H54 (cell line): ENCODE measurements at regions not wholly inside any gene's neighbourhood (a gene's known extent, or its start where the extent isn't known, plus 50 kb on each side); places are given as distances from the start of the nearest gene placed in this dataset.
A peak's percentile ranks its signal among the peaks of the same experiment; 100 is the strongest.

ENCODE experiments used
- DNase-seq: peaks from one replicate; pipeline ENCODE4 v3.0.0; 2011; ENCODE audit warnings: low spot score, mixed read lengths; ENCODE audit not compliant: insufficient read length
- FAIRE-seq: peaks from 3 replicates; lab custom pipeline; 2011; peaks lifted over from hg19 to GRCh38; lab: Jason Lieb, UNC
- POLR2A ChIP-seq: IDR thresholded peaks from 2 replicates; pipeline ENCODE4 v1.6.1; 2011; ENCODE audit warnings: low read depth, mild to moderate bottlenecking, low read length

DNA sequence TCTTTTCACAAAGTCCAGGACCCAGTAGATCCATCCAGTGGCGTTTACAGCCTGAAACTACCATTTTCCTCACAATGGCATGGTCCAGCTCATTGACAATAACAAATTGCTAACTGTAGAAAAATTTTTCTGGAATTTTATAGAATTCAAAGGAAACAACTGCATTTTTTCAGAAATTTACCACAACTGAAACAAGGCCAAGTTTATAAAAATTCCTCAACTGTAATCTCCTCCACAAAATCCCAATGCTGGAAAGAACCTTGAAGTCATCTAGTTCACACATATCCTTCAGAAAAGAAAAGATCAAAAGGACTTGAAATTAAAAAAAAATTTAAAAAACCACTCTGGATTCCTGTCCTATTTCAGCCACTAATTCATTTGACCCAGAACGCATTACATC is 226.0 kb upstream of the CTAGE1 start:
- DNase-seq (no peak), FAIRE-seq (no peak)
- TF ChIP-seq POLR2A = no peak

DNA sequence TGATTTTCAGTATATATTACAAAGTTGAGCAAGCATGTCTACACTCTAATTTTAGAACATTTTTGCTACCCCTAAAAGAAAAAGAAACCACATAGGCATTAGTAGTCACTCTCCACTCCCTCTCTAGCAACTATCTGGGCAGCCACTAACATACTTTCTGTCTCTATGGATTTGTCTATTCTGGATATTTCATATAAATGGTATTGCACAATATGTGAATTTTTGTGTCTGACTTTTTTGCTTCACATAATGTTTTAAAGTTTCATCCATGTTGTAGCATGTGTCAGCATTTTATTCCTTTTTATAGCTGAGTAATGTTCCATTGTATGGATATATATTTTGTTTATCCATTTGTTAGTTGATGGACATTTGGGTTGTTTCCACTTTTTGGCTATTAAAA is 232.5 kb upstream of the CTAGE1 start:
- TF ChIP-seq POLR2A = no peak
- FAIRE-seq = no peak
- DNase-seq = no peak

DNA sequence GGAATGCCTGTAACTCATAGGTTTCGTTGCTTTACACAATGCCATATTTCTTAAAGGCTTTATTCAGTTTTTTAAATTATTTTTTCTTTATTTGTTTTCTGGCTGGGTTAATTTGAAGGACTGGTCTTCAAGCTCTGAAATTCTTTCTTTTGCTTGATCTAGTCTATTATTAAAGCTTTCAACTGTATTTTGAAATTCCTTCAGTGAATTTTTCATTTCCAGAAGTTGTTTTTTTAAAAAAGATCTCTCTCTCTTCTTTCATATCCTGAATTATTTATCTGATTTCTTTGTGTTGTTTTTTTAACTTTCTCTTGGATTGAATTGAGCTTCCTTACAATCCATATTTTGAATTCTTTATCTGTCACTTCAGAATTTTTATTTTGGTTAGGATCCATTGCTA is 239.9 kb upstream of the CTAGE1 start:
- no peak for TF ChIP-seq POLR2A
- FAIRE-seq (no peak), DNase-seq (no peak)

DNA sequence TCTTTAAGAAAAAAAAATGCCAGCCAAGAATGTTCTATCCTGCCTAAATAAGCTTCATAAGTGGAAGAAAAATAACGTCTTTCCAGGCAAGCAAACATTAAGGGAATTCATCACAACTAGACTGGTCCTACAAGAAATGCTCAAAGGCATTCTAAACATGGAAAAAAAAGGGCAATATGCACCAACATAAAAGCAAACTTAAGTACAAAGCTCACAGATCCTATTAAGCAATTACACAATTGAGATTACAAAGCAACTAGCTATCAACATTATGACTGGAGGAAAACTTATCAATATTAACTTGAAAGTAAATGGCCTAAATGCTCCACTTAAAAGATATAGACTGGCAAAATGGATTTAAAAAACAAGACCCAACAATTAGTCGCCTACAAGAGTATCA is 240.6 kb upstream of the CTAGE1 start:
- TF ChIP-seq POLR2A = no peak
- FAIRE-seq (no peak), DNase-seq (no peak)

DNA sequence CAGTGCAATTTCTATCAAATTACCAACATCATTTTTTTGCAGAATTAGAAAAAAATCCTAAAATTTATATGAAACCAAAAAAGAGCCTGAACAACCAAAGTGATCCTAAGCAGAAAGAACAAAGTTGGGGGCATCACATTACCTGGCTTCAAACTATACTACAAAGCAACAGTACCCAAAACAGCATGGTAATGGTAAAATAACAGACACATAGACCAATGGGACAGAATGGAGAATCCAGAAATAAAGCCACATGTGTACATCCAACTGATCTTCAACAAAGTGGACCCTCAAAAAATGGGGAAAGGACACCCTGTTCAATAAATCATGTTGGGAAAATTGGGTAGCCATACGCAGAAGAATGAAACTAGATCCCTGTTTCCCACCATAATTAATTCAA is 245.7 kb upstream of the CTAGE1 start:
- TF ChIP-seq POLR2A = no peak
- DNase-seq = no peak
- no peak for FAIRE-seq

DNA sequence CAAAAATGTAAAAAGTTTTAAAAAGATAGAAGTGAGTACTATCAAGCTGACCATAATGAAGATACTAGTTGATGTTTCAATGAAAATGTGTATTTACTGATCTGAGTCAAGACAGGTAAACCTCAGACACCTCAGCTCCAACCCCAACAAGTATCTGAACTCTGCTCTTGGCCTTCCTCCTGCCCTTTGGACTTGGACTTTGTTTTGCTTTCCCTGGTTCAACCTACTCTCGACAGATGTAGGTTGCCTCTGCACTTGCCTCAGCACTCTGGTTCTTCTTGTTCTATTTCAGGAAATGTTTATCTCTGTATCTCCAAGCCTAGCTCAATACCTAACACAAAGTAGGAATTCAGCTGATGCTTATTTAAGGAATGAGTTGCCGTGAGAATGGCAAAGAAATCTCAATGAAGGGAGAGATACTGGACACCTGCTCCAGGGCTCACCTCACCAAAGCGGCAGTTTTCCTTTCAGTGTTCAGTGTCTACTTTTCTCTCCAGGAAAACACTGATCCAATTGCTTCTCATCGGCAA is 248.8 kb upstream of the CTAGE1 start:
- DNase-seq = no peak
- no peak for TF ChIP-seq POLR2A
- FAIRE-seq = no peak

DNA sequence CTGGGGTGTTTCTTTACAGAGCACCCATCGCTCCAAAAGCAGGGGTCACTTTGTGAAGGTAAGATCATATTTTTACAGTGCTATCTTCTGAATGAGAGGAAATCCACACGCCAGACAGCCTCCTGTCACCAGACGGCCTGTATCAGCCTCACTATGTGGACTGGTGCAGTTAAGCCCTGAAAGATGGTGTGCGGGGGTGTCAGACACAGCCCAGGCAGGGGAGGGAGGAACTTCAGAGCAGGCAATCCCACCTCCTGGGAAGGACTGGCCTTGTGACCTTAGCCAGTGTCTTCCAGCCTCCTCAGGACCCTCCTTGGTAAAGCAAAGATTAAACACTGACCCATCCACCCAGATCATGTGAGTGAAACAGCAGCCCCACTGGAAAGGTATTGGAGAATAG is 249.4 kb upstream of the CTAGE1 start:
- no peak for TF ChIP-seq POLR2A
- no peak for FAIRE-seq
- no peak for DNase-seq

DNA sequence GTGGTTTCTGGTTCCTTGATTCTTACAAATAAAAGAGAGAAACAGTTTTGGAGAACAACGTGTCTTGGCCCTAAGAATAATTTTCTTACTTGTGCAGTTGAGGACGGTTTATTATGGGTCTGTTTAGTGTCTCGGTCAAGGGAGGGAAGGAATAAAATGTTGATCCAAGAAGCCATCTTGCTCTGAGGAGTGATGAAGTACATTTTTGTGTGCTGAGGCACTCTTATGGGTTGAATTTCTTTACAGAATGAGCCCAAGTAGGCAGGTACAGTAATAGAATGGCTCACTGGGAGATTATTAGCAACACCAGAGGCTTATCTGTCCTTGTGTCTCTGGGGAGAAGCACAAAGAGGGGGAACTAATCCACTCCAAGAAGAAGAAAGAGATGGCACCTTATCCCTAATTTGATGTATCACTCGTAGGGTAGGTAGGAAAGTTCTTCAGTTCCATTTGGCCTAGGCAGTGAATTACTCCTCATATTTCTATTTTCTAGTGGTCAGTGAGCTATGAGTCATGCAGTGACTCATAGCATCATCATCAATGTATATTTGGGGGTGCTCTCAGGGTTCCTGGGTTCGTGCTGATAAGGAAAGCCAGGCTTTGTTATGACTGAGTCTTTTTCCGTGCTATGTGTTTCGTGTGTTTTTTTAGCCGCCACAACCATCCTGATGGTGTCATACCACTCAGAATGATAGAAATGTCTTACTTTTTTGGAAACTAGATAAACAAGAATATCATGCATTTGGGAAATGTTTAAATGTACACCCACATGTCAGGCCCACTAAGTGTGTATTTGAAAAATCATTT is 250.1 kb upstream of the CTAGE1 start:
- TF ChIP-seq POLR2A = no peak
- FAIRE-seq (peak; percentile 82), DNase-seq (peak; percentile 12)

DNA sequence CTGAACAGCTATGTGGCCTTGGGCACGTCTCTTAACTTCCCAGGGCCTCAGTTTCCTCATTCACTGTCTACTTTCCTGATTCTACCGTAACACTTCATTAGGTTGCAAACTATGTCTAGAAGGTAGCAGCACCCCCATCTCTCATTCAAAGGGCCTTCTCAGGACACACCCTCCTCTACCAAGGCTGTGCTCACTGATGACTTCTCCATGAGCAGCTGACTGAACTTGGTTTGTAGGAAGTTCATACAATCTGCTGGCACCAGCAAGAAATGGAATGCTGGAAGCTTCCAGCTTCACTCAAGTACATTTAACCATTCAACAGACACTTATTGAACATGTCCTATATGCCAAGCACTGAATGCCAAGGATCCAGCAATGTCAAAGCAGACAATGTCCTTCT is 250.8 kb upstream of the CTAGE1 start:
- DNase-seq (no peak), FAIRE-seq (peak; percentile 11)
- no peak for TF ChIP-seq POLR2A

DNA sequence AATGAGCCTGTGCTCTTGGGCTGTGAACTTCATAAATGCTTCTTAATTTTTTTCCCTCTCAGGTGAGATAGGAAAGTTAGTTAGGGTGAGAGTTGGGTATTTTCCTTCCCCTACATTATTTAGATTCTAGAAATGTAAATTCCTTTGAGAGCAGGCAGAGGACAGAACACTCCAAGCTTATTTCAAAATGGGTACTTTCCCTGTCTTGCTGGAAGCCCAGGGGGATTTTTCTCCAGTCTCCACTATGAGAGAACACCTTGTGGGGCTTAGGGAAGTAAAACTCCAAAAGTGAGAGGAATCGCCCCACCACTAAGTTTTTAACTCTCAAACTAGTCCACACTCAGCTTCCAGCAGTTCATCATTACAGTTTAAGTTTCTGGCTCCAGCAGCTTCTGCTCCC is 253.2 kb upstream of the CTAGE1 start:
- DNase-seq = no peak
- no peak for TF ChIP-seq POLR2A
- no peak for FAIRE-seq

DNA sequence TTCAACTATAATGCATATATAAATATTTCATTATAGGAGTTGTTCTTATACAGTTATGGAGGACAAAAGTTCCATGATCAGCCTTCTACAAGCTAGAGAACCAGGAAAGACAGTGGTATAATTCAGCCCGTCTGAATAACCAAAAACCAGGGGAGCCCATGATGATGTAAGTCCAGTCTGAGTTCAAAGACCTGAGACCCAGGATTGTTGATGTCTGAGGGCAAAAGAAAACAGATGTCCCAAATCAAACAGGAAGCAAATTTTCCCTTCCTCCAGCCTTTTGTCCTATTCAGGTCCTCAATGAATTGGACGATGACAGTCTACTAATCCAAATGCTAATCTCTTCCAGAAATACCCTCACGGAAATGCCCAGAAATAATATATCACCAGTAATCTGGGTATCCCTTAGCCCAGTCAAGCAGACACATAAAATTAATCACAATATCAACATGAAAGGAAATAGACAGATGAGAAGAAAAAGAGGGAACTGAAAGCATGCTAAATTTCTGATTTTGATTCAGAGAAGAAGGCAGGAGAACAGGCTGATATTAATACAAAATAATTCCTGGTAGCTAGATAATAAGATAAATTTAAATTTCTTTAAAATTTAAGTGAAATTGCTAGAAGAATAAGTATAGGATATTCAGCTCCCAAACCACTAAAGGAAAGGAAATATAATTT is 255.6 kb upstream of the CTAGE1 start:
- FAIRE-seq = no peak
- DNase-seq = no peak
- TF ChIP-seq POLR2A = no peak

DNA sequence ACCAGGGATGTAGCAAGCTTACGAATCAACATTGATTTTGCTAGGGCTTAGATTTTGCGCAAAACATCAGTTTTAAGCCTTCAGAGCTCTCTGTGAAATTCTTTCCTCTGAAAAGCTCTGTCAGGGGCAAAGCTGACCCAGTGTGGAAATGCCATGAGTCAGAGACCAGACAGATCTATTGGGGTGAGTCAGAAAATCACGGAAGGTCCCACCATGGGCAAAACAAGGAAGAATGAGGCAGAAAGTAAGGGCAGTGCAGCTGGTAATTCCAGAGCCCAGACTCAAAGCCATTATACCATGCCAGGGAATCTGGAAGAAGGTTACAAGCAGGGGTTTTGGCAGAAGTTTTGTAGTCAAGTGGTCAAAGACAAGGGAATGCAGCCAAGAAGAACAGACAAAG is 256.6 kb upstream of the CTAGE1 start:
- peak; percentile 32 for DNase-seq
- peak; percentile 95 for FAIRE-seq
- no peak for TF ChIP-seq POLR2A

DNA sequence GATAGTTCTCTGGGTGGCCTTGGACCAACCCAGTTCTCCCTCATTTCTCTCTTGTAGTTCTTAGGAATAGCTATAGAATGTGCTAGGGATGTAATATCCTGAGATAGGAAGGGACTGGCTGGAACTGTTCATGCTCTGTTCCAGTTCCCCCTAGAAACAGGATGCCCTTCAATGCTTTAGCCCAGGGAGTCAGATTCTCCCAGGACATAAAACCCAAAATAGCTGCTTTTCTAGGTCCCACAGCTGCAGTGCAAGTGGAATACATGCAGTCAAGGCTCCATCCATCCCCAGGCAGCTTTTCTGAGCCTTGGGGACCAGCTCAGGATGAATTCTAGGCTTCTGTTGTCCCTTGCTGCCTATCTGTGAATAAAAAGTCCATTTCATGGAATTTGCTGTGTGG is 257.3 kb upstream of the CTAGE1 start:
- DNase-seq (no peak), FAIRE-seq (no peak)
- no peak for TF ChIP-seq POLR2A

DNA sequence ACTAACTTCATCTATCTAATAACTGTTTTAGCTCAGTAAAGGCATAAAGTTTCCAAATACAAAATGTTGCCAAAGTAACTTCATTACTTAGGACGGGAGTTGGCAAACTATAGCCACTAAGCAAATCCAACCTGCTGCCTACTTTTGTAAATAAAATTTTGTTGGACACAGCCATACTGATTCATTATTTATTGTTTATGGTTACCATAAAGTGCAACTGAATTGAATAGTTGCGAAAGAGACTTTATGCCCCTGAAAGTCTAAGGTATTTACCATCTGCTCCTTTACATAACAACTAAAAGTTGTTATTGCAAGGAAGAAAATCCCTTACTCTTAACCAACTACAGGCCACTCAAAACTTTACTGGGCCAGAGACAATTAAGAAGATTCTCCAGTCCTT is 256.7 kb upstream of the RBBP8 start:
- DNase-seq = no peak
- no peak for FAIRE-seq
- TF ChIP-seq POLR2A = no peak

DNA sequence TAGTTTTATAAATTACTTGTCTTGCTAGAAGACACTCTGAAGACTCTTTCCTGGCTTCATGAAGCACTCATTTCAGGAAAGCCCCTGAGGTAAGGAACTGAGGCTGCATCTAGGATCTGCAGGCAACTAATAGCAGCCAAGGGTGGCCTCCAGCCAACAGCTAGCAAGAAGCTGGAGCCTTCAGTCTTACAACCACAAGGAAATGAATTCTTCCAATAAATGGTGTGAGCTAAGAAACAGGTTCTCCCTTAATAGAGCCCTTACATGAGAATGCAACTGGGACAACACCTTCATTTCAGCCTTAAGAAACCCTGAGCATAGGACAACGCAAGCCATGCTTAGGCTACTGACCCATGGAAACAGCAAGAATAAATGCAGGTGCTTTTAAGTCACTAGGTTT is 254.6 kb upstream of the RBBP8 start:
- FAIRE-seq (no peak), DNase-seq (no peak)
- TF ChIP-seq POLR2A = no peak

DNA sequence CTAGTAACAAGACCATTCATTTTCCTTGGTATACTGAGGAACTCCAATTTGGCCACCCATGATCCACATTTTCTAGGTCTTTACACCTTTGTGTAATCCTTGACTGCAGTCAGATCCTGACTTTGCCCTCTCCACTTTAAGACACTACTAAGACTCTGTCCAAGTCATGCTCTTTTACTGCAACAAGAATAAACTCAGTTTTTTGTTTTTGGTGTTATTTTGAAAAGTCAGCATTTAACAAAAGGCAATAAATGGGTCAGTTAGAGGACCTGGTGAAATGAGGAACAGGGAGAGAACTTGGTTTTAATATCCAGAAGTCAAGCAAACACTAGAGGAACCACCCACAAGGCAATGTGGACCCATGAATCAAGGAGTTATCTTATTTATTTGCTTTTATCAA is 252.2 kb upstream of the RBBP8 start:
- DNase-seq (no peak), FAIRE-seq (no peak)
- TF ChIP-seq POLR2A = no peak
